B cell (primary cell): ENCODE measurements at regions not wholly inside any gene's neighbourhood (a gene's known extent, or its start where the extent isn't known, plus 50 kb on each side); places are given as distances from the start of the nearest gene placed in this dataset.

Experiments used
- EZH2 ChIP-seq: IDR thresholded peaks from 2 replicates; pipeline ENCODE4 v1.6.1; 2012; ENCODE audit warnings: borderline replicate concordance, low read depth, mild to moderate bottlenecking, moderate library complexity, low read length; ENCODE audit not compliant: insufficient read depth, poor library complexity, severe bottlenecking
- TF ChIP-seq, protein P1 (sequence below): fragments of 200-600 bp; IDR thresholded peaks from one replicate; pipeline ENCODE4 v1.8.0; 2022; ENCODE audit warnings: antibody characterized with exemption, mild to moderate bottlenecking

DNA sequence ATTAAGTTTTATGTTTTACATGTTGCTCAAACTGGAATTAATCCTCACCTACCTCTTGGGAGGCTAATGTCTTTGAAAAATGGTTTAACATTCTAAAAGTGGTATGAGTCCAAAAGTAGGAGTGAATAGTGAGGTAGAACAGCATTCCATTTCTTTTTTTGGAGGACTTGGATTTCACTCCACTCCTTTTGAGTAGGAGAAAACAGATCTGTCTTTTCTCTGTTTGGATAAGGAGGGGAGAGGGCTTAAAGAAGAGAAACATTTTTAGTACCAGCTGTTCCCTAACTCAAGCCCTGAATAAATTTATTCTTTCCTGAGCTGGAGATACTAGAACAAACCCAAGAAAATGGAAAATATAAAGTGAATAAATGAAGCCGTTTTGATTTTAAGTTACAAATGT lies 687.9 kb downstream of the MECOM start:
- TF ChIP-seq, protein P1, sequence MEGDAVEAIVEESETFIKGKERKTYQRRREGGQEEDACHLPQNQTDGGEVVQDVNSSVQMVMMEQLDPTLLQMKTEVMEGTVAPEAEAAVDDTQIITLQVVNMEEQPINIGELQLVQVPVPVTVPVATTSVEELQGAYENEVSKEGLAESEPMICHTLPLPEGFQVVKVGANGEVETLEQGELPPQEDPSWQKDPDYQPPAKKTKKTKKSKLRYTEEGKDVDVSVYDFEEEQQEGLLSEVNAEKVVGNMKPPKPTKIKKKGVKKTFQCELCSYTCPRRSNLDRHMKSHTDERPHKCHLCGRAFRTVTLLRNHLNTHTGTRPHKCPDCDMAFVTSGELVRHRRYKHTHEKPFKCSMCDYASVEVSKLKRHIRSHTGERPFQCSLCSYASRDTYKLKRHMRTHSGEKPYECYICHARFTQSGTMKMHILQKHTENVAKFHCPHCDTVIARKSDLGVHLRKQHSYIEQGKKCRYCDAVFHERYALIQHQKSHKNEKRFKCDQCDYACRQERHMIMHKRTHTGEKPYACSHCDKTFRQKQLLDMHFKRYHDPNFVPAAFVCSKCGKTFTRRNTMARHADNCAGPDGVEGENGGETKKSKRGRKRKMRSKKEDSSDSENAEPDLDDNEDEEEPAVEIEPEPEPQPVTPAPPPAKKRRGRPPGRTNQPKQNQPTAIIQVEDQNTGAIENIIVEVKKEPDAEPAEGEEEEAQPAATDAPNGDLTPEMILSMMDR, result no peak
- TF ChIP-seq EZH2, result no peak
